Activated T-helper 2 cell treated with anti-CD3 and anti-CD28 coated beads, Interferon-gamma antibody, Interleukin-2, Interleukin-4, amounts not matched to agents 10 μg/mL and 5 μg/mL and 100 μg/mL, durations not matched to agents 14 hours and 24 hours and 36 hours (primary cell): ENCODE measurements at regions not wholly inside any gene's neighbourhood (a gene's known extent, or its start where the extent isn't known, plus 50 kb on each side); places are given as distances from the start of the nearest gene placed in this dataset.

ENCODE experiments used
- DNase-seq: peaks from one replicate; pipeline ENCODE4 v3.0.0; 2021; ENCODE audit warnings: low spot score
- H3K27ac Mint-ChIP-seq: one replicate; pipeline ENCODE4 v1.8.0; 2021; ENCODE audit warnings: mixed read lengths
- H3K27me3 Mint-ChIP-seq: one replicate; pipeline ENCODE4 v1.8.0; 2021; ENCODE audit warnings: low read depth, mixed read lengths
- H3K36me3 Mint-ChIP-seq: one replicate; pipeline ENCODE4 v1.8.0; 2021; ENCODE audit warnings: low read depth, mixed read lengths
- H3K4me1 Mint-ChIP-seq: one replicate; pipeline ENCODE4 v1.8.0; 2021; ENCODE audit warnings: low read depth, mixed read lengths
- H3K4me3 Mint-ChIP-seq: one replicate; pipeline ENCODE4 v1.8.0; 2021; ENCODE audit warnings: low read depth, mild to moderate bottlenecking, moderate library complexity, mixed read lengths
- H3K9me3 Mint-ChIP-seq: one replicate; pipeline ENCODE4 v1.8.0; 2021; ENCODE audit warnings: mixed read lengths
- intact Hi-C: fragments of 100-400 bp; cut with micrococcal nuclease; formaldehyde crosslinking; loops from one replicate; pipeline ENCODE4 v1.15.1; 2023

GRCh38 chrX:129247642-129248041 is 275.6 kb downstream of the SMARCA1 start:
- intact Hi-C loops = no loop called here
- Mint-ChIP-seq H3K4me3 (no peak overlapping the region), H3K9me3 (no peaks in the 10 kb centered on the region), H3K27ac (no peak overlapping the region), H3K4me1 (no peaks in the 10 kb centered on the region), H3K36me3 (no peaks in the 10 kb centered on the region), H3K27me3 (no peaks in the 10 kb centered on the region)
- DNase-seq = no peak

- intact Hi-C loops = no loop called here
- H3K4me1 Mint-ChIP-seq = no peaks in the 10 kb centered on the region
- H3K27me3 Mint-ChIP-seq = no peaks in the 10 kb centered on the region
- DNase-seq = no peak
- H3K4me3 Mint-ChIP-seq = no peak overlapping the region
- H3K9me3 Mint-ChIP-seq = no peaks in the 10 kb centered on the region
- no peaks in the 10 kb centered on the region for H3K36me3 Mint-ChIP-seq
- no peak overlapping the region for H3K27ac Mint-ChIP-seq
These were observed 283.9 kb downstream of the SMARCA1 start for GRCh38 chrX:129239371-129239770.

GRCh38 chrX:129238011-129238410 is 285.3 kb downstream of the SMARCA1 start:
- no peaks in the 10 kb centered on the region for H3K9me3 Mint-ChIP-seq
- H3K36me3 Mint-ChIP-seq = no peaks in the 10 kb centered on the region
- H3K27ac Mint-ChIP-seq = no peak overlapping the region
- H3K4me1 Mint-ChIP-seq = no peaks in the 10 kb centered on the region
- intact Hi-C loops = no loop called here
- no peaks in the 10 kb centered on the region for H3K27me3 Mint-ChIP-seq
- DNase-seq = no peak
- no peak overlapping the region for H3K4me3 Mint-ChIP-seq

- Mint-ChIP-seq H3K9me3 (no peaks in the 10 kb centered on the region), H3K36me3 (no peaks in the 10 kb centered on the region), H3K27ac (no peak overlapping the region), H3K27me3 (no peaks in the 10 kb centered on the region), H3K4me1 (no peaks in the 10 kb centered on the region), H3K4me3 (no peak overlapping the region)
- intact Hi-C loops = no loop called here
- DNase-seq = no peak
These were observed 287.4 kb downstream of the SMARCA1 start for GRCh38 chrX:129235903-129236302.

- no peaks in the 10 kb centered on the region for H3K4me1 Mint-ChIP-seq
- no peak for DNase-seq
- no peaks in the 10 kb centered on the region for H3K9me3 Mint-ChIP-seq
- no peaks in the 10 kb centered on the region for H3K27me3 Mint-ChIP-seq
- no peaks in the 10 kb centered on the region for H3K36me3 Mint-ChIP-seq
- no peak overlapping the region for H3K27ac Mint-ChIP-seq
- intact Hi-C loops = no loop called here
- H3K4me3 Mint-ChIP-seq = no peak overlapping the region
These were observed 289.5 kb downstream of the SMARCA1 start for GRCh38 chrX:129233786-129234185.

- Mint-ChIP-seq H3K9me3 (no peaks in the 10 kb centered on the region), H3K27ac (no peak overlapping the region), H3K4me1 (no peaks in the 10 kb centered on the region), H3K4me3 (no peak overlapping the region), H3K36me3 (no peaks in the 10 kb centered on the region), H3K27me3 (no peaks in the 10 kb centered on the region)
- no peak for DNase-seq
- intact Hi-C loops = no loop called here
These were observed 292.3 kb downstream of the SMARCA1 start for GRCh38 chrX:129230850-129231512.

- no peak overlapping the region for H3K27ac Mint-ChIP-seq
- DNase-seq = no peak
- intact Hi-C loops = no loop called here
- no peaks in the 10 kb centered on the region for H3K36me3 Mint-ChIP-seq
- H3K9me3 Mint-ChIP-seq = no peaks in the 10 kb centered on the region
- no peaks in the 10 kb centered on the region for H3K27me3 Mint-ChIP-seq
- H3K4me1 Mint-ChIP-seq = no peaks in the 10 kb centered on the region
- H3K4me3 Mint-ChIP-seq = no peak overlapping the region
These were observed 293.1 kb downstream of the SMARCA1 start for GRCh38 chrX:129230168-129230567.

GRCh38 chrX:129227366-129227765 is 295.9 kb downstream of the SMARCA1 start:
- H3K27me3 Mint-ChIP-seq = no peaks in the 10 kb centered on the region
- no peaks in the 10 kb centered on the region for H3K9me3 Mint-ChIP-seq
- H3K4me1 Mint-ChIP-seq = no peaks in the 10 kb centered on the region
- no peak for DNase-seq
- intact Hi-C loops = no loop called here
- H3K4me3 Mint-ChIP-seq = no peak overlapping the region
- H3K27ac Mint-ChIP-seq = no peak overlapping the region
- no peaks in the 10 kb centered on the region for H3K36me3 Mint-ChIP-seq

GRCh38 chrX:129193357-129193756 is 329.9 kb downstream of the SMARCA1 start:
- Mint-ChIP-seq H3K27ac (no peak overlapping the region), H3K27me3 (no peaks in the 10 kb centered on the region), H3K4me1 (peaks cover 2% of the 10 kb centered on the region), H3K9me3 (no peaks in the 10 kb centered on the region), H3K4me3 (no peak overlapping the region), H3K36me3 (no peaks in the 10 kb centered on the region)
- DNase-seq = no peak
- intact Hi-C loops = no loop called here

GRCh38 chrX:129188231-129188630 is 335.1 kb downstream of the SMARCA1 start:
- H3K27ac Mint-ChIP-seq = no peak overlapping the region
- no peak overlapping the region for H3K4me3 Mint-ChIP-seq
- H3K27me3 Mint-ChIP-seq = no peaks in the 10 kb centered on the region
- peaks cover 2% of the 10 kb centered on the region for H3K4me1 Mint-ChIP-seq
- no peaks in the 10 kb centered on the region for H3K9me3 Mint-ChIP-seq
- no peak for DNase-seq
- no peaks in the 10 kb centered on the region for H3K36me3 Mint-ChIP-seq
- intact Hi-C loops = no loop called here

- no peaks in the 10 kb centered on the region for H3K9me3 Mint-ChIP-seq
- H3K27me3 Mint-ChIP-seq = no peaks in the 10 kb centered on the region
- H3K4me1 Mint-ChIP-seq = no peaks in the 10 kb centered on the region
- intact Hi-C loops = no loop called here
- no peak overlapping the region for H3K4me3 Mint-ChIP-seq
- H3K27ac Mint-ChIP-seq = no peak overlapping the region
- DNase-seq = no peak
- no peaks in the 10 kb centered on the region for H3K36me3 Mint-ChIP-seq
These were observed 346.6 kb downstream of the SMARCA1 start for GRCh38 chrX:129176710-129177109.

- H3K27me3 Mint-ChIP-seq = no peaks in the 10 kb centered on the region
- no peak for DNase-seq
- H3K27ac Mint-ChIP-seq = no peak overlapping the region
- H3K9me3 Mint-ChIP-seq = no peaks in the 10 kb centered on the region
- H3K36me3 Mint-ChIP-seq = no peaks in the 10 kb centered on the region
- no peak overlapping the region for H3K4me3 Mint-ChIP-seq
- intact Hi-C loops = no loop called here
- no peaks in the 10 kb centered on the region for H3K4me1 Mint-ChIP-seq
These were observed 362.2 kb downstream of the SMARCA1 start for GRCh38 chrX:129161108-129161507.

GRCh38 chrX:129158505-129158904 is 364.8 kb downstream of the SMARCA1 start:
- no peaks in the 10 kb centered on the region for H3K4me1 Mint-ChIP-seq
- H3K4me3 Mint-ChIP-seq = no peak overlapping the region
- DNase-seq = no peak
- H3K27me3 Mint-ChIP-seq = no peaks in the 10 kb centered on the region
- H3K9me3 Mint-ChIP-seq = no peaks in the 10 kb centered on the region
- H3K27ac Mint-ChIP-seq = no peak overlapping the region
- intact Hi-C loops = no loop called here
- no peaks in the 10 kb centered on the region for H3K36me3 Mint-ChIP-seq

- no peaks in the 10 kb centered on the region for H3K36me3 Mint-ChIP-seq
- no peaks in the 10 kb centered on the region for H3K27me3 Mint-ChIP-seq
- intact Hi-C loops = no loop called here
- no peak overlapping the region for H3K4me3 Mint-ChIP-seq
- DNase-seq = no peak
- no peak overlapping the region for H3K27ac Mint-ChIP-seq
- no peaks in the 10 kb centered on the region for H3K4me1 Mint-ChIP-seq
- no peaks in the 10 kb centered on the region for H3K9me3 Mint-ChIP-seq
These were observed 377.4 kb downstream of the SMARCA1 start for GRCh38 chrX:129145840-129146272.
